Fibroblast of skin of back (primary cell): ENCODE measurements at regions not wholly inside any gene's neighbourhood (a gene's known extent, or its start where the extent isn't known, plus 50 kb on each side); places are given as distances from the start of the nearest gene placed in this dataset.

Experiments
- DNase-seq: peaks from one replicate; pipeline ENCODE4 v3.0.0-alpha.2; 2013

DNA sequence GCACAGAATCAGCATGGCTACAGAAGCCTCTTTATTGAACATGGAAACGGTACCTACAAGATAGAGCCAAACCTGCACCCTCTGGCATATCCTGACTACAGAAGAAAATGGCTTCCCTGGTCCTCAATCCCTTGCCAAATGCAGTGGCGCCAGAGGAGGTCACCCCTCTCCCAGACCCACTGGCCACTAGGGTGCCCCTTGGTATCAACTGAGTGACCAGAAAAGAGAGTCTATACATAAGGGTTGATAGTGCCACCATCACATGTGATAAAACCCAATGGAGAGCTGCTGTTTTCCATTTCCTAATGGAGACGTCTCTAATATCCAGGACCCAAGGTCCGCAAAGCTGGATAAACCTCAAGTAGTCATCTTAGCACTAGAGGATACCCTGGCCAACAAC is 52.7 kb upstream of the ALK start:
- no peak for DNase-seq

DNA sequence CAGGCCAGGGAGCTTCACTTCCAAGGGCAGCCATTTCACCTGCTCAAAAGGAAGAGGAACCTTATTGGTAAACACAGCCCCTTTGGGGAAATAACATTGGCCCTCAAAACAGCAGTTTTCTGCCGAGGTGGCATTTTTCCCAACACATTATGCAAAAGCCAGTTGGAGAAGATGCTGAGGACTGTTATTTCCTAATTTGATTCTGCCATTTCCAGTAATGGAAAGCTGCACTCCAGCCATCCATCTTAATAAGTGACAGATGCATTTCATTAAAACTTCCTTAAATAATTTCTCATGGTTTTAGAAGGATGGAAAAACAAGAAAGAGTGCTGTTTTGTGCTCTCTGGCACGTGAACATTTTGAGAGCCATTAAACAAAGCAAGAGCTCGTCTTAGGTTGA is 55.9 kb upstream of the ALK start:
- DNase-seq: no peak

DNA sequence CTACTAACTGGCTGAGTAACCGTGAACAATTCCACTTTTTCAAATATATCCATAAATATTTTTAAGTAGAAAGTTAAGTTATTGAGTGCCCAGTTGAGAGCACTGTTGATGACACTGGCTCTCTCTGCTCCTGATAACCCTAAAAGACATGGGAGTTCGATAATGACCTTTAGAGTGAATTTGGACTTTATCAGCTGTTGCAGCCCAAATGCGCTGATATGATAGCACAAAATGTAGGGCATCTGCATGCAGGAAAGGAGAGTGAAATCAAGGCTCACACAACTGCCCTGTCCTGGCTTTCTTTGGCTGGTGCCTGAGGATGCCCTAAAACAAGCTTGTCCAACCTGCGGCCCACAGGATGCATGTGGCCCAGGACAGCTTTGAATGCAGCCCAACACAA is 60.0 kb upstream of the ALK start:
- DNase-seq: no peak

DNA sequence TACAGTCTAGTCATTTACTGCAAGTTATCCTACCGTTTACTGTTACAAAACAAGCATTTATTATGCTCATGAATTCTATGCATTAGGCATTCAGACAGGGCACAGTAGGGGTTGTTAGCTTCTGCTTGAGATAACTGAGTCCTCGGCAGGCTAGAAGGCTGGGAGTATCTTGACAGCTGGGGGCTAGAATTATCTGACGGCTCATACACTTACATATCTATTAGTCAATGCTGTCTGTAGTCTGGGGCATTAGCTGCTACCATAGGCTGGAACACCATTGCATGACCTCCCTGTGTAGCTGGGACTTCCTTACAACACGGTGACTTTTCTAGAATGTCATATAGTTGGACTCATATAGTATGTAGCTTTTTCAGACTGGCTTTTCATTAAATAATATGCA is 61.9 kb upstream of the ALK start:
- no peak for DNase-seq

DNA sequence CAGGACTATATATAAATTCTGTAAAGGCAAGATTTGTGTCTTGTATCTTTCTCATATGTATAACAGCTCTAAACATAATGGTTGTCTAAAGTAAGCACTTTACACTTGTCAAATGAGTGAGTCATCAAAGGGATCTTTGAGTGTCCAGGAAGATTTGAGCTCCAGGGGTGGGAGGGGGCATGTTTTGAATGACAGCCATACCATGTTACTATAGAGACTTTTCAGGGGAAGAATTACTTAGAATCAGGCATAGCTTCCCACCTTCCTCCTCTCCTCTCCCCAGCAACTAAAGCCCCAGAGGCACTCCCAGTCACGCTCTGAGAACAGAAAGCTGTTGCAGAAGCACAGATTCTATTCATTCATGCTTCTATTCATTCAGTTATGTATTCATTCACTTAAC is 65.8 kb upstream of the ALK start:
- no peak for DNase-seq

DNA sequence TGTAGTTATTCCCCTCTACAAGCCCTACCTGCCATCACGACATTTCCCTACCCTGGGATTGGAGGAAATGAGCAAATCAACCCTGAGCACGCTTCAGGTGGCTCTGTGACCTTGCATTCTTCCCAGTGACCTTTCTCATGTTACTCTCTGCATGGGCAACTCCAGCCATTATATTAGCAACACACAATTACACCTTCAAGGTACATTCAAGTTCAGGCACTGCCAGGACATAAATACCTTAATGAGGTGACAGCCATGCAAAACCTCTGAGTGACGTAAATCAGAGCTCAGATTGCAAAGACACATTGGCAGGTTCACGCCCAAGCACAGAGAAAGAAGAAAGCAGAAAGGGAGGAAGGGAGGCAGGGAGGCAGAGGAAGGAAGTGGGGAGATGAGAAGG is 68.7 kb upstream of the ALK start:
- DNase-seq: no peak

DNA sequence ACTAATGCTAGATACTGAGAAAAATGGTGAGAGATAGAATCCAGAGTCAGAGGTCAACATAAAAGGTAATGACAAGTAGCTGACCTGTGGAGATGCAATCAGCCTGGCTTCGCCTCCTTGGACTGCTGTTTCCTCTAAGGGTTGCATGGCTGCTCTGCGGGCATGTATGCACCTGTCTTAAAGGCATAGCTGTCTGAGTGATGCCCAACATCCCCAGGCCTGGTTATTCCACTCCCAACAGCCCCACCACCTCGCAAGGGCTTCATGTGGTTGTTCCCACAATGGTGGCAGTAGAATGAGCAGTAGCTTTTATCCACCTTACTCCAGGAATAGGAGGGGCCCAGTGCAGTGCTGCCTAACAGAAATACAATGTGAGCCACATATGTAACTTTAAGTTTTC is 69.7 kb upstream of the ALK start:
- DNase-seq: no peak

DNA sequence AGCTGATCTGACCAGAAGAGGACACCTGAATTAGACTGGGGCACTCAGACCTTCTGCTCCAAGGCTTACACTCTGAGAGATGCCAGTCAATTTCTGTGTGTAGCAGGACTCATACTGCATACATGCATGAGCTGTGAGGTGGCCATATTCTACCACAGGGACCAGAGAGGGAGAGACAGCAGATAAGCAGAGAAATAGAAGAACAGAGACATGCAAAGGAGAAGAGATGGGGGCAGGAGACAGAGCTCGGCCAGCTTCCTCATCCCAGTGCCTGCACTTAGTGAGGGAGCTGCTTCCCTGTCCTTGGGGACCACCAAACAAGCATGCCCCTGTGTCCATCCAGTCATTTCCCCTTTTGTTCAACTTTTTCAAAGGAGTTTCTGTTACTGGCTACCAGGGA is 73.9 kb upstream of the ALK start:
- no peak for DNase-seq

DNA sequence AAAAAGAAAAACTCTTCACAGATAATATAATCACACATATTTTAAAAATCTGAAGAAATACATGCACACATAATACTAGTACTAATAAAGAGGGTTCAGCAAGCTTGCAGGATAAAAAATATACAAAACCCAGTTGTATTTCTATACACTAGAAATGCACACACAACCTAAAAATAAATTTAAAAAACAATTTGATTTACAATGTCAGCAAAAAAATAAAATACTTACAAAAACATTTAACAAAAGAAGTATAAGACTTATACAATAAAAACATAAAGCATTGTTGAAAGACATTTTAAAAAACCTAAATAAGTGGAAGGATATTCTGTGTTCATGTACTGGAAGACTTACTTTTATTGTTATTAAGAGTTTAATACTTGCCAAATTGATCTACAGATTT is 81.7 kb upstream of the ALK start:
- no peak for DNase-seq

DNA sequence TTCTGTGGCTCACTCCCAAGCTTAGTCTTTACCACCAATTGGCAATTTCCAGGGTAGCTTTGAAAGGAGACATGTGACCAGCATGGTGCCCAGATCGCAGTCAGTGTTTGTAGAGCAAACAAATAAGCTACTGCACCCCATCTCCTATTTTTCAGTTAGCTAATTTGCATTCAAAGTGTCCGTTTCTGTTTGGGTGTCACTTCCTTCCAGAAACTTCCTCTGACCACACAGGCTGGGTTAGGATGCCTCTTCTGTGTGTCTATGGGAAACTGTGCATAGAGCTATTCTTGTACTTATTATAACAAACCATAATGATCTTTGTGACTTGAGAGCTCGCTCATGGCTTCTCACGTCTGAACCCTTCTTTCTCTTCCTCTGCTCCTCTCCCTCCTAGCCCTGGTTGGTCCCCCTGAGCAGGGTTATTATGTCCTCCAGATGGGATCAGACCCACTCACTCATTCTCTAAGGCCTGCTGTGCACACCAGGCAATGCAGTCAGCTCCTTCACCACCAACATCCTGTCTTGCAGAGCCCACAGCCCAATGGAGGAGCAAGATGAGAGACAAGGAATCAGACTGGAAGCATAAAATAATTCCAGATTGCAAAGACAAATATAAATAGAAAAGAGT is 101.2 kb upstream of the ALK start:
- DNase-seq: no peak

DNA sequence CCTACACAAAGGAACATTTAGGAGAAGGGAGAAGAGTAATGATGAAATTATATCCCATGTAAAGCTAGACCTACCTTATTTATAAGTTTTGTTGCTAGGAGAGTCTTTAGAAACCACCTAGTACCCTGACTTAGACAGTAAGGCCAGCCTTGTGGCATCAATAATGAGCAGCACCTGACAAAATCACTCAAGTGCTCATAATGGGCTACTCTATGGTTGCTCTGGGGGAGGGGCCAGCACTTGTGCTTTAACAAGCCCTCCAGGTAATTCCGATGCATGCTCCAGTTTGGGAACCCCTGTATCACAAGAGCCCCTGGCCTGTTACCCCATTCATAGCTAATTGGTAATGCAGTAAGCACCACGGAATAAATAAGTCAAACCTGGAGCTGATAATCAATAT is 102.9 kb upstream of the ALK start:
- no peak for DNase-seq

DNA sequence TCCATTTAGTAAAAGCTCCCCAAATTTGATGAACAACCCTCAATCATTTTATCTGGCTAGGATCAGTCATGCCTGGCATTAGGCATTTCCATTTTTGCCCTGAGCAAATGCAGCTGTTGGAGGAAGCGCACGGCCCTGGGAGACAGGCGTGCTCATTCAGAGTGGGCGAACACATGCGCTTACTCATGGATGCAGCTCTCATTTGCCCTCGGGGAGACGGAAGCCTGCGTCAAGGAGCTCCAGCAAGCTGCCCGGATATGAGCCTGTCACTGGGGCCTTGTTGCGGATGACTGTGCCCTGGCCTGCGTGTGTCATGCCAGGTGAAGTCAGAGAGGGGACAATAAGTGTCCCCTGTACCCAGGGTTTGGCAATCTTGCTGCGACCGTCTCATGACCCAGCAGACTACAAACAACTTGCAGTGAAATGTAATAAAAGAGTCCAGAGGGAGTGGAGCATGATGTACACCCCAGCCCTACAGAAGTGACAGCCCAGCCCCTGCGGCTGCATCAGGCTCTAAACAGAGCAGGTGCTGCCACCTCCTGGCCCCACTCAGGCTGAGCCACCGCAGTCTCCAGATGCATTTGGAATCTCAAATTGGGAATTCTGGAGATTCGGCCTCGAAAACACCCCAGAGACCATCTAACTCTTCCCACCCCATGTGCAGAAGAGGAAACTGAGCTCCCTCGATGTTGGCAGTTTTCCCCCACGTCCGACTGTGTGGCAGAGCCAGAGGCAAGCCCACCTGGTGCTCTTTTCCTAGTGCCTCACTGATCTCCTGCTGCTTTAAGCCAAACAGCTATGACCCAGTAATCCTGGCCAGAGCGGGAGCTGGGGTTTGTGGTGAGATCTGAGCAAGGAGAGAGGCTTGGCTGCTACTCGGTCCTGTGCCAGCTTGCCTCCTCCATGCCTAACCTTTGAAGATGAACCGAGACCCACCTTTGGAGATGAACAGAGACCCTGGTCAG is 105.0 kb upstream of the ALK start:
- DNase-seq: peak; percentile 67

DNA sequence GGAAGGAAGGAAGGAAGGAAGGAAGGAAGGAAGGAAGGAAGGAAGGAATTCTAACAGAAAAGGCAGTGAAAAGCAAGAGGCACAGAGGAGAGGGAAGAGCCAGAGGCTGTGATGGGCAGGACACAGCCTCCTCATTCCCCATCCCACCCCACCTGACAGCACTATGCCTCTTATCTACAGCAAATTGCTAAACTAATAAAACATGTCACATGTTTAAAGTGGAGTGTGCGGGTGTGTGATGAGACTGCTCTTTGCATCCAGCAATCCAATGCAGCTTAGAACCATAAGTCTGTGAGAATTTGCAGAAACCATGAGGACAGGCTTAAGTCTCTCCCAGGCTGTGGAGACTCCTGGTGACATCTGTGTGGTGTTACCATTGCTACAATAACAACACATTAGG is 108.4 kb upstream of the ALK start:
- DNase-seq: no peak

DNA sequence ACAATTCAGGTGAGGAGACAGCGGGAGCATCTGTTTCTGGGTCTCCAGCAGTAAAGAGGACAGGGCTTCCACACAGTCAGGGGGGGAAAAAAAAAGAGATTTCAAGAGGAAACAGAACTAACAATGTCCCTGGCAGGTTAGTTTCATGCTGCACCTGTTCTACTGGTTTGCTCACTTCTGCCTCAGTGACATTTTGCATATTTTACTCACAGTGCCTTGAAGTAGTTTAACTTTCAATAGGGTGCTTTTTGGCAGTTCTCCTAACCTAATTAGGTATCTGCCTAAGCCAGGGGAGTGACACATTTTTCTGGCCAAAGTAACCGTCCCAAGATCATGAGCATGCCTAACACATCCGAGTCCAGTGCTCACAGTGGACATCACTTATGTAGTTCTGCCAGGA is 109.0 kb upstream of the ALK start:
- no peak for DNase-seq

DNA sequence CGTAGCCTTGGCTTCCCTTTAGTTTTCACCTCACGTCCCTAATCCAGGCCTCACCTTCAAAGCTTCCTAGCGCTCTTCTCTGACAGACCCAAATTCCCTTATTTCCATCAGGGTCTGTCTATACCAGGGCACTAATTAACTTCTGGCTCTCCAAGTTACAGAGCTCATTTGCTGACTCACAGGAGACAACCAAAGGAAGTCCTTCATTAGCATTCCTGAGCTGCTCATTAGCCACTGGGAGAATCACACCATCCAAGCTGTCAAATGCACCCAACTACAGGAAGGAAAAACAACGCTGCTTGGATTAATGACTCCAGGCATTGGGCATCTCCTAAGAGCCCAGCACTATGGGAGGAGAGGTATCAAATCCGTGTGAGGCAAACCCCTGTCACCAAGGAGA is 109.8 kb upstream of the ALK start:
- DNase-seq: no peak

DNA sequence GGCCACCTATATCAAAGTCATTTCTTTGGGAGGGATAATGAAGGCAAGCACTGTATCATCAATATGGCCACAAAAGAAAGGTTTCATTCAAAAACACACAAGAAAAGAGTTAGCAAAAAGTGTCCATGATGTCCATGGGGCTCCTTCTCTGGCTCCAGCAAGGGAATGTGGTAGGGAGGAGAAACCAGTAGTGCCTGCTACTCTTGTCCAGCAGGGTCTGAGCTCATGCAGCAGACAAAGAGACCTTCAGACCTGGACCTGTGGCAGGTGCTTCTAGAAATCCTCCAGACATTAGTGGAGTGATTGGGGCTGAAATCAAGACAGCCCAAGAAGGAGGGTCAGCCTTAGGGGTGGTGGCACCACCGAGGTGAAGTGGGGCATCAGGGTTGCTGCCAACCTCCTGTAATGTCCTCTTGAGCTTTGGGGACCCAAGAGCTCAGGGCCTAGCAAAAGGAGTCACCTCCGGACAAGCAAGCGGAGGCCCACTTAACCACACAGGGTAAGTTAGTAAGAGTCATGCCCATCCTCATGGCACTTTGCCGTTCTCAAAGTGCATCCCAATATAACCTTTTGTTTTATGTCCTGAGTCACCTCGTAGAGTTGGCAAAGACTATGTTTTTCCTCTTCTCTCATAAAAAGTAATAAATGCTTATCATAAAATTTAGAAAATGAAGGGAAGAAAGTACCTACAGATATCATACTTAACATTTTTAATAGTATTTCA is 112.6 kb upstream of the YPEL5 start:
- DNase-seq: no peak

DNA sequence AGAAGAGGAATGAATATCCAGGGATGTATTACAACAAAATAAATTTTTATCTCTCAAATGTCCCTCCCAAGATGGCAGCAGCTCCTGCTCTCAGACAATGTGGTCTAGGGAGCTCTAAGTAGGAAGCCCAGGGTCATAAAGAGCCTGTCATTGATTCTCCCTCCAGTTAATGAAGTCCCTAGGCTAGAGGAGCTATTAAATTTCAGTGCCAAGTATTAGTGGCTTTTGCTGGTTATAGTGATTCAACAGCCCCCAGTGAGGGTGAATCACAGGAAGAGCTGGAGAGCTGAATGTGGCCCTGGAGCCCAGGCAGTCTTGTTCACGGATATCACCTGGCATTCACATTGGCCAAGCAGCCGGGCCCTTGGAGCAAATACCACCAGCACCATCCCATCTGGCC is 109.8 kb upstream of the YPEL5 start:
- no peak for DNase-seq

DNA sequence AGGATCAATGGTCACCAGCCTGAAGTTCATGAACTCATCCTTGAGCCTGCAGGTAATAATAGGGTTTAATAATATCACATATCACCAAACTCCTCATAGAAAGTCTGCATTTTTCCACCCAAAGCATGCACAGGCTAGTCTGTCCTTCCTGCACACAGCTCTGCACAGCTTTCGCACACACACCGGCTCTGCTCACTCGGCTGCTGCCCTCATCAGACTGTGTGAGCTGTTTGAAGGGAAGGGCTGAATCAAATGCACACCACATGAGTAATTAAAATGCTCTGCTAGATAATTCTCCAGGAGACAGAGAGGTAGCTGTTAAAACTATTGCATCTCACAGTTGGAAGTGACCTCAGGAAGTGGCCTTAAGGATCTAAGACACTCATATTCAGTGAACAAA is 108.4 kb upstream of the YPEL5 start:
- no peak for DNase-seq

DNA sequence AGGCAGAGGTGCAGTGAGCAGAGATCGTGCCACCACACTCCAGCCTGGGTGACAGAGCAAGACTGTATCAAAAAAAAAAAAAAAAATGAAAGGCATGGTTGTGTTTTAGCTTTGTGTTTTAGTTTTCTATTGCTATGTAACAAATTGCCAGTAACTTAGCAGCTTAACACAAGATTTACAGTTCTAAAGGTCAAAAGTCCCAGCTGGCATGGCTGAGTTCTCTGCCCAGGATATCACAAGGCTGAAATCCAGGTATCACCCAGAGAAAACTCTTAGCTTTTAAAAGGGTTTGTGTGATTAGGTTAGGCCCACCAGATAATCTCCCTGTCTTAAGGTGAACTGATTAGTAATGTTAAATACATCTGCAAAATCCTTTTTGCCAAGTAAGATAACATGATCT is 107.7 kb upstream of the YPEL5 start:
- DNase-seq: no peak

DNA sequence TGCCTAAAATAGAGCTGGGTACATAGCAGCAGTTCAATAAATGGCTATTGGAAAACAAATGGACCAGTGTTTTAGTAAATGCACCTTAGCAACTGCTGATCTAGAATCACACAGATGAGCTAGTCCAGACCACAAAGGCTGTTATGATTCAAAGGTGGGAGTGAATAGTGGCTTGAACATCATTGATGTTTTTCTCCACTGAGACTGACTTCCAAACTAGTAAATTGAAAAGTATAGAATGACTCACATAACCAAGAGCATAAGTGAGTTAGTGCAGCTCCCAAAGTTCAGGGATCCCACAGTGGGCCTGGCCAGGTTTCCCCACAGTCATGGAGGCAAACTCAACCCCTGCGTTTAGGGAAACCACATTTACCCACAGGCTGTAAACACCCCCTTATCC is 106.7 kb upstream of the YPEL5 start:
- DNase-seq: no peak

DNA sequence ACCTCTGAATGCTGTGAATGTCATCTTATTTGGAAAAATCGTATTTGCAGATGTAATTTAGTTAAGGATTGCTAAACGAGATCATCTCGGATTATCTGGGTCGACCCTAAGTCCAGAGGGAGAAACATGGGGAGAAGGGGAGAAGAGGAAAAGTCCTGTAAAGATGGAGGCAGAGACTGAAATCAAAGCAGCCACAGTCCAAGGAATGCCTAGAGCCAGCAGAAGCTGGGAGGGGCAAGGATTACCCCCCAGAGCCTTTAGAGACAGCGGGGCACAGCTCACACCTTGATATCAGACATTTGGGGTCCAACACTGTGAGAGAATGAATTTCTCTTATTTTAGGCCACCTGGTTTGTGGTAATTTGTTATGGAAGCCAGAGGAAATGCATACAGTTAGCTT is 104.9 kb upstream of the YPEL5 start:
- no peak for DNase-seq

DNA sequence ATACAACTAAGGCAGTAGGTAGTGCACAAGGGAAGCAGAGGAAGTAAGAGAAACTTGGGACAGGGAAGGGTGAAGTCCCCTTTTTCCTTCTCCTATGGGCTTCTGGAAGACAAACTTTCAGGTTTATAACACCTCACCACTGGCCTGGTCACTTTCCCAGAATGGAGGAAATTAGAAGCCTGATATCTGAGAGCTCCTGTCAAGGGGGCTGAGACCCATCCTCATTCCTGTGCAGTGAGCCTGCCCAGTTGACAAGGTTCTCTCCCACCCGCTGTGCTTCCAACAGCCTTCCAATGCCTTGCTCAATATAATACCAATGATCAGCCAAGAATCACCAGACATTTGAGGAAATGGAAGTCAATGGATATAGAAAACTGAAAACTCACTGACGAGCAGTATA is 100.4 kb upstream of the YPEL5 start:
- DNase-seq: no peak

DNA sequence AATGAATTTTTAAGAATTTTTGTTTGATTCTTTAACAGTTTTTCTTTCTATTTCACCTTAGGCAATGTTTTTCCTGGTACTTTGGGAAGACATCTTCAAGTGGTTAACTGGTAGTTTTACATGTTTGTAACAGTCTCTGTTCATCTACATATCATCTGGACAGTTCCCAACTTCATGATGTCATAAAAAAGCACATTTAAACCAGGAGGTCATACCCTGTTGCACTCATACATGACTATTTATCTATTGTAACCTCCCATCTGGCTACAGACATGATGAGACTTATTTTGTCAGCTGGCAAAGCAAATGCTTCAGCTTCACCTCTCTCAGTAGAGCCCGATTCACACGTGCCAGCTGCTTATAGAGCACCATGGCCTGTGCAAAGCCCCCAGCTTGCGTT is 99.8 kb upstream of the YPEL5 start:
- DNase-seq: no peak
